NCI-H69 (cell line): ENCODE measurements at regions not wholly inside any gene's neighbourhood (a gene's known extent, or its start where the extent isn't known, plus 50 kb on each side); places are given as distances from the start of the nearest gene placed in this dataset.

Source experiments
- DNase-seq: peaks from one replicate; lab custom pipeline; 2025; lab: John Stamatoyannopoulos, UW

DNA sequence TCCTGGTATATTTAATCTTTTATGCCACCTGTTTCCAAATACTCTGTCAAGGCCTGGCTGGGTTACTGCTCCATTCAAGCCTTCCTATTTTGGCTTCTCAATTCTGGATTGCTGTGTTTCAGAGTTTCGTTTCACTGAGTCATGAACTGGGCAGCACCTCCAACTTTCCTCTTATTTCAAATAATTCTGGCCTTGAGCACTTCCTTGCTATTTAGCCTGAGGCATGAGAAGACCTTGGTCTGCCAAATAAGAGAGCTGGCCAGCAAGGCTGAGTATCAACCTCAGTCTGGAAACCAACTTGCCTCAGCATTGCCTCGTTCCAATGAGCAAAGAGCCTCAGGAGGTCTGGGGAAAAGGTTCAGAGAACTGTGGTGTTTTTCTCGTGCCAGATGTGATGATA lies 66.6 kb downstream of the TNFAIP3 start:
- DNase-seq: no peak

DNA sequence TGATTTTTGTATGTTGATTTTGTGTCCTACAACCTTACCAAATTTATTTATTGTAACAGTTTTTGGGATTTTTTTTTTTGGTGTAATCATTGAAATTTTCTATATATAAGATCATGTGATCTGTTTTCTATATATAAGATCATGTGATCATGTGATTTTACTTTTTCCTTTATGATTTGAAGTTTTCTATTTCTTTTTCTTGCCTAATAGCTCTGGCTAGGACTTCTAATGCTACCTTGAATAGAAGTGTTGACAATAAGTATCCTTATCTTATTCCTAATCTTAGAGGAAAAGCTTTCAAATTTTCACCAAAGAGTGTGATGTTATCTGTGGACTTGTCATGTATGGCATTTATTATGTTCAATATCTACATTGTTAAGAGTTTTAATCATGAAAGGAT lies 69.7 kb downstream of the TNFAIP3 start:
- DNase-seq: no peak

- DNase-seq: no peak
Observed at GRCh38 chr6:137937834-137938233, 70.8 kb downstream of the TNFAIP3 start.

DNA sequence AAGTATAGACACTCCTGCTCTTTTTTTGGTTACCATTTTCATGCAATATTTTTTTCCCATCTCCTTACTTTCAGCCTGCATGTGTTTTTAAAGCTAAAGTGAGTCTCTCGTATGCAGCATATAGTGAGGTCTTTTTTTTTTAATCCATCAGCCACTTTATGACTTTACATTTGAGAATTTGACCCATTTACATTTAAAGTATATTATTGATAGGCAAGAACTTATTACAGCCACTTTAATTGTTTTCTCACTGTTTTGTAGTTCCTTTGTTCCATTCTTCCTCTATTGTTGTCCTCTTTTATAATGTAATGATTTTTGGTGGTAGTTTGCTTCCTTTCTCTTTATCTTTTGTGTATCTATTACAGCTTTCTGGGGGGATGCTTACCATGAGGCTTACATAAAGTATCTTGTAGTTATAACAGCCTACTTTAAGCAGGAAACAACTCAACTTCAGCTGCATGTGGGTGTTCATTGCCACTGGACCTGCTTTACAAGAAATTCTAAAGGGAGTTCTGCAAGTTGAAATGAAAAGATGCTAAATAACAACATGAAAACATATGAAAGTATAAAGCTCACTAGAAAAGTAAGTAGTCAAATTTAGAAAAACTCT lies 71.8 kb downstream of the TNFAIP3 start:
- DNase-seq: no peak

DNA sequence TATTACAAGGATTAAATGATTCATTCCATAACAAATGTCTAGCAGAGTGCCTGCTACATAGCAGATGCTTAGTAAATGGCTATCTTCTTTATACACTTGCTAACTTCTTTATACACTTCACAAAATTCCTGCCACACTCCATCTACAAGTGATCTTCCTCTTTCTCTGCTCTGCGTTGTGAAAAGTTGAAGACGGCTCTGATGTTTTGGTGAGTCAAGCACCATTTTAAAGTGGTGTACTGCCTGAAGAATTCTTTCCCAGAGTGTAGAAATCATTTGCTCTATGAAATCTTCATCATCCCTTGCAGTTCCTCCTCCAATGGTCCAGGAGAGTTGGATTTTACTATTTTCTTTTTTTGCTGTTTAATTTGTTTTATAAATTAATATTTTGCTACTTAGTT lies 74.9 kb downstream of the TNFAIP3 start:
- no peak for DNase-seq

DNA sequence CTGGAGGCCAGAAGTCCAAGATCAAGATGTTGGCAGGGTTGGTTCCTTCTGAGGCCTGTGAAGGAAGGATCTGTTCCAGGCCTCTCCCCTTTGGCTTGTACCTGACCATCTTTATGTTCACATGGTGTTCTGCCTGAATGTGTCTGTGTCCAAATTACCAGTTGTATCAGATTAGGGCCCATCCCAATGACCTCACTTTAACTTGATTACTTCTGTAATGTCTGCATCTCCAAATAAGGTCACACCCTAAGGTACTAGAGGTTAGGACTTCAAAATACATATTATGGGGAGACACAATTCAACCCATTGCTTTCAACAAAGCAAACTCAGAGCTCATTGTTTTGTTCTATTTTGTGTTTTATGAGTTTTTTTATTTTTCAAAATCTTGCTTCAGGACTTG lies 75.7 kb downstream of the TNFAIP3 start:
- no peak for DNase-seq

DNA sequence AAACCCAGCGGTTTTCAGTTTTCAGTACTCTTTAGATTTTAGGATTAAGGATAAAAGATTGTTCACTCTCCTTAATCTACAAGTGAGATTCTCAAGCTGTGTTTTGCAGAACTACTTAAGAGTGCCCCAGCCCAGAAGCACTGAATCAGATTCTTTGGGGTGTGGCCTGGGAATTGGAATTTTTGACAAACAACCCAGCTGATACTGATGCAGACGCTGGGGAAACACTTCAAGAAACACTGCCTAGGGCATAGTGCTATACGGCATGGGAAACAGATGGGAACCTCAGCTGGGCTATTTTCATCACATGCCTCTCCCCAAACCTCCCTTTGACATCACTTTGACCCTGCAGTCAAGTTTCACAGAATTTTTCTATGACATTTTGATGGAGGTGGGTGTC lies 77.3 kb downstream of the TNFAIP3 start:
- DNase-seq: peak; percentile 18

GRCh38 chr6:137944793-137945498 lies 77.9 kb downstream of the TNFAIP3 start:
- peak; percentile 61 for DNase-seq

DNA sequence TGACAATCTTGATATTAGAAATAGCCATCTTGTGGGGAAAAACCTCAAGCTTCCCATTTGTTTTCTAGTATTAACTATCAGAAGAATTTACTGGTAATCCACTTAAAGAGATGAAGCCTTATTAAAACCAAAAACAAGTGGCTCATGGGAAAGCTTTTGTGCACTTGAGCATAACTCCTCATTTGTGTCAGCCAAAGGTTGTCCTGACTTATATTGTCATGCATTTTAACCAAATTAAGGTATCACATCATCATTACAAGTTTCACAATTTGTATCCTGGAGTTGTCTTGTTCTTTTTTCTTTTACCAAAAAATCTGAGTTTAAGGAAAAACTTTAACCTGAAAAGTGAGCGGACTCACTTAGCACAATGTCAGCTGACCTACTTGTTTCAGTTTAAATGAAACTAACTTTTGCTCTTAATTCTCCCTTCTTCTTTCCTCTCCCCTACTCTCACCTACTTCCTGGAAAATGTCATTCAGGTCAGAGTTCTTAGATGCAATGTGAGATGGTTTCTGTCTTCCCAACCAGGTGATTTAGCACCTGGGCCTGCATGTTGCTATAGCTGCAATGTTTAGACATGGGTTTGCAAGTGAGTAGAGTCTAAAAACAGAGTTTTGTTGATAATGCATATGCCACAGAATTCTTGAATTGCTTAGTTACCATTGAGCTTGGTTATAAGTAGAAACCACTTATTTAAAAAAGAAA lies 82.8 kb downstream of the TNFAIP3 start:
- peak; percentile 33 for DNase-seq

- peak; percentile 31 for DNase-seq
Observed at GRCh38 chr6:137950581-137950980, 83.5 kb downstream of the TNFAIP3 start.

- no peak for DNase-seq
Observed at GRCh38 chr6:137951064-137951597, 84.1 kb downstream of the TNFAIP3 start.

DNA sequence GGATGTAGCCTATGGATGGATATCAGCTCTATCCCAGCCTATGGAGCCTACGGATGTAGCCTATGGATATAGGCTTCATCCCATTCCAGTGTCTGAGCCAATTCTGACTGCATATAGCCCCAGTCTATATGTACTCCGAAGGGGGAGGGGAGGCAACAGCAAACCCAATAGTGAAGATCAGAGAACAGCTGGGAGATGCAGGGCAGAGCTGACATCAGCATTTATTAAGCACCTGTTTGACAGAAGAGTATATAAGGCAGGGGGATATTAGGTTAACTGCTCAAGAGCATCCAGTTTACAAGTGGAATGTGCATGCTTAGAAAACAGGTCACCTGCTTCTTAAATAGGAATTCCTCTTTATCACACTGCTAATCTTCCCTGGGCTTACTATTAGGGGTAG lies 85.2 kb downstream of the TNFAIP3 start:
- no peak for DNase-seq

- DNase-seq: no peak
Observed at GRCh38 chr6:137953761-137954160, 86.7 kb downstream of the TNFAIP3 start.

DNA sequence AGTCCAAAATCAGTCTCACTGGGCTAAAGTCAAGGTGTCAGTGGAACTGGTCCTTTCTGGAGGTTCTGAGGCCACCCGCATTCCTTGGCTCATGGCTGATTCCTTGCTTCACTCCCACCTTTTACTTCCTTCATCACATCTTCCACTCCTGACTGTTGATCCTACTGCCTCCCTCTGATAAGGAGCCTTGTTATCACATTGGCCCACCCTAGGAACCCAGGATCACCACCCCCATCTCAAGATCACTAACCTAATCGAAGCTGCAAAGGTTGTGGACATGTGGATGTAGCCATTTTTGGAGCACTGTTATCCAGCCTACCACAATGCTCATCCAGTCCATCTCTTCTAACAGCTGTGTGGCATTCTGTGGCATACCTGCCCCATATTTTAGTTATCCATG lies 87.2 kb downstream of the TNFAIP3 start:
- no peak for DNase-seq

DNA sequence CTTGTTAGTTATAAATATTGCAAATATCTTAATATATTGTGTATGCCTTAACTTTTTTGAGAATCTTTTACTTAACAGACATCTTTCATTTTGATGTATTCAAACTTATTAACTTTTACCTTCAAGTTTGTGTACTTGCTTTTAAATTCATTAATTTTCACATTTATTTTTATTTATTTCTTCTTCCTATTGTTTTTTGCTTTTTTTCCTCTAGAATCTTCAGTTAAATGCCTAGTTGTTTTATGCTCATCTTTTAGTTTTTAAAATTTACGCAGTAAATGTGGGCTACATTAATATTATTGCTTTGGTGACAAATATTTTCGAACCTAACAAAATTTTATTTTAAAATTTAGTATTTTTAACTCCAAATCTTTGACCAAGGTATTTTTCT lies 89.0 kb downstream of the TNFAIP3 start:
- DNase-seq: no peak

DNA sequence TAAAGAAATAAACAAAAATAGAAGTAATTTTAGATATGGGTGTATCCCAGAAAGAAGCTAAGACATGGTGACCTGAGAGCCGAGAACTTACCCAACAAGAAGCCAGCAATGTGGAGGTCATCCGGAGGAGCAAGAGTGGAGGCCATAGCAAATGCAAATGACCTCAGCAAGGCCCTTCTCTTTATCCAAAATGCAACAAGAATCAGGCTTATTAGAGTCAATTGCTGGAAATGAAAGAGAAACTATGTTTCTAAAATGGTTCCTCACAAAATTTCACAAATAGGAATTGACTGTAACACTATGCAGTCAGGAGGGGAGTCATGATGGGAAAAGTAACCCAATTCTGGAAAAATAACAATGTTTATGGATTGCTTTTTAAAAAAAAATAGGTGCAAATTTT lies 90.4 kb downstream of the TNFAIP3 start:
- DNase-seq: no peak

DNA sequence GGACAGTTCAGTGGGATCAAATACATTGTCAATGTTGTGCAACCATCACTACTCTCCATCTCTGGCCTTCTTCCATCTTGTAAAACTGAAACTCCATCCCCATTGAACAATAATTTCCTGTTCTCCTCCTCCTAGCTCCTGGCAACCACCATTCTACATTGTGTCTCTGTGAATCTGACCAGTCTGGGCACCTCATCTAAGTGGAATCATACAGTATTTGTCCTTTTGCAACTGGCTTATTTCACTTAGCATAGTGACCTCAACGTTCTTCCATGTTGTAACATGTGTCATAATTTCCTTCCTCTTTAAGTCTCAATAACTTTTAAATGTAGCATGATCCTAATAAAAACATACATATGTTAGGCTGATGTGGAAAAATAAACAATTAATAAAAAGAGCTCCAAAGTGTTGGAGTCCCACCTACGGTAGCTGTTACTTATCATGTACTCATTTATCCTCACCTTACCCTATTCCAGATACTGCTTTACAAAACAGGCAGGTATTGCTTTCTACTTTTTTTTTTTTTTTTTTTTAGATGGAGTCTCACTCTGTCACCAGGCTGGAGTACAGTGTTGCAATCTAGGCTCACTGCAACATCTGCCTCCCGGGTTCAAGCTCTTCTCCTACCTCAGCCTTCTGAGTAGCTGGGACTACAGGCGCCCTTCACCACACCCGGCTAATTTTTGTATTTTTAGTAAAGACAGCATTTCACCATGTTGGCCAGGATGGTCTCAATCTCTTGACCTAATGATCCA lies 91.9 kb downstream of the TNFAIP3 start:
- no peak for DNase-seq

GRCh38 chr6:137962725-137963124 lies 95.7 kb downstream of the TNFAIP3 start:
- no peak for DNase-seq

- no peak for DNase-seq
Observed at GRCh38 chr6:137964876-137965275, 97.8 kb downstream of the TNFAIP3 start.

DNA sequence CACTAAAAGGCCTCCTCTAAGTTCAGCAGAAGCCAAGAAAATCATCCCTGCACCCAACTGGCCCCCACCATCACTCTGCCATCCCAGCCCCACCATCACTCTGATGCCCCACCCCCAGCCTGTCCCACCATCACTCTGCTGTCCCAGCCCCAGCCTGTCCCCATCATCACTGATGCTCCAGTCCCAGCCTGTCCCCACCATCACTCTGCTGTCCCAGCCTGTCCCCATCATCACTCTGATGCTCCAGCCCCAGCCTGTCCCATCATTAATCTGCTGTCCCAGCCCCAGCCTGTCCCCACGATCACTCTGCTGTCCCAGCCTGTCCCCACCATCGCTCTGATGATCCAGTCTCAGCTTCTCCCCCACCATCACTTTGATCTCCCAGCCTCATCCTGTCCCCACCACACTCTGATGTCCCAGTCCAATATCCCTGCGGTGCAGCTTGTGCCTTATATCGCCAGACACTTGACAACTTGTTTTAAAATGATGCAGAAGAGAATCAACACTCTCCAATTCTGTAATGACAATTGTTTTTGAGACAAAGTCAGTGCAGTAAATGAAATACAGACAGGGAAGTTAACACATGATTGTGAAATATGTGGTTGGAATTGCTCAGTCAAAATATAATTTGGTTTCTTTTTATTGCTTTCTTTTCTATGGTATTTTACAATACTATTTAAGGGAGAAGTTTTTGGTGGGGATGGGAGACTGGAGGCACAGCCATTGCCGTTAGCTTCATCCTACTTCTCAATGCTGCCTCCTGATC lies 100.8 kb downstream of the TNFAIP3 start:
- no peak for DNase-seq

DNA sequence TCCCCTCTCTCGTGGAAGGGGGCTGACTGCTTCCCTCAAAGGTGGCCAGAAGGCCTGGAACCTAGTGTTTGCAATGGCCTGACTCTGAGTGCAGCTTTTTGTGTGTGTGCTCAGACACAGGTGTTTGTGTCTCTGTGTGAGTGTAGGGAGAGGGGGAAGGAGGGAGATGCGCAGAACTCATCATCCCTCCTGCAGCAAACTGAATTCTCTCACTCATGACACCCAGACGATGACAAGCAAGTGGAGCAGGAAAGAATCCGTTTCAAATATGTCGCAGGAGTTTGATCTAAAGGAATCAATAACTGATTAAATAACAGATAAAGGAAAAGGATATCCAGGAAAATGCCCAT lies 101.4 kb downstream of the TNFAIP3 start:
- DNase-seq: no peak

DNA sequence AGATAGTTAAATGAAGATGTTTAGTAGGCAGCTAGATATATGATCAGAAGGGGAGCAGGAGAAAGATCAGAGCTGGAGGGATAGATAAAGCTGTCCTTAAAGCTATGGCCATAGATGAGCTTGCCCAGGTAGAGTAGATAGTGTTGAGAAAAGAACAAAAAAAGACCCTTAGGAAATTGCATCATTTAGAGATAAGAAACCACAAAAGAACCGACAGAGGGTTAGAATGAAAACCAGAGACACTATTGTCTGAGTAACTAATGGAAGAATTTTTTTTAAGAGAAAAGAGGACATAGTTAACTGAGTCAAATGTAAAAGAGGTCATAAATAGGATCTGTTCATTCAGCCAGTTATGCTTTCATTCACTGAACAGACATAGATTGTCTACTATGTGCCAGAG lies 101.8 kb downstream of the TNFAIP3 start:
- no peak for DNase-seq
